WTC11 (cell line): ENCODE measurements at regions not wholly inside any gene's neighbourhood (a gene's known extent, or its start where the extent isn't known, plus 50 kb on each side); places are given as distances from the start of the nearest gene placed in this dataset.

Experiments
- ATAC-seq: fragments of 200-7000 bp; cut with Tn5 transposase; 2 replicates; pipeline ENCODE4 v1.10.0; 2021; ENCODE audit warnings: mild to moderate bottlenecking, moderate library complexity
- CTCF ChIA-PET: fragments of 300-600 bp; sonication (Branson Sonifier 250); formaldehyde crosslinking; loops from one replicate; lab custom pipeline; 2021; ENCODE audit warnings: antibody characterized with exemption; lab: Charles Lee
- POLR2A ChIA-PET: fragments of 350-600 bp; sonication (Branson Sonifier 250); formaldehyde crosslinking; loops from one replicate; lab custom pipeline; 2021; ENCODE audit warnings: antibody characterized with exemption; lab: Charles Lee
- DNase-seq: peaks from one replicate; pipeline ENCODE4 v3.0.0; 2021; ENCODE audit warnings: low spot score
- H3K27ac Mint-ChIP-seq: 2 replicates; pipeline ENCODE4 v1.8.0; 2021; ENCODE audit warnings: mixed read lengths
- H3K27me3 Mint-ChIP-seq: 2 replicates; pipeline ENCODE4 v1.8.0; 2021; ENCODE audit warnings: low read depth, mild to moderate bottlenecking, moderate library complexity, mixed read lengths
- H3K36me3 Mint-ChIP-seq: 2 replicates; pipeline ENCODE4 v1.8.0; 2021; ENCODE audit warnings: mixed read lengths
- H3K4me1 Mint-ChIP-seq: 2 replicates; pipeline ENCODE4 v1.8.0; 2022; ENCODE audit warnings: mixed read lengths
- H3K4me3 Mint-ChIP-seq: 2 replicates; pipeline ENCODE4 v1.8.0; 2021; ENCODE audit warnings: mild to moderate bottlenecking, moderate library complexity, mixed read lengths
- H3K9me3 Mint-ChIP-seq: 2 replicates; pipeline ENCODE4 v1.8.0; 2021; ENCODE audit warnings: mixed read lengths
- ELF4 ChIP-seq: sonication (generic); formaldehyde crosslinking; IDR thresholded peaks from 2 replicates; pipeline ENCODE4 v1.8.1; 2022; ENCODE audit warnings: low read depth, mild to moderate bottlenecking, moderate library complexity, missing genetic modification reagents
- HMGA2 ChIP-seq: fragments of 250-450 bp; sonication (Bioruptor Pico); IDR thresholded peaks from 2 replicates; pipeline ENCODE4 v1.4.0; 2021; ENCODE audit warnings: mild to moderate bottlenecking, moderate library complexity
- JUN ChIP-seq: sonication (generic); formaldehyde crosslinking; IDR thresholded peaks from 2 replicates; pipeline ENCODE4 v1.8.0; 2023; ENCODE audit warnings: mild to moderate bottlenecking, missing genetic modification reagents
- NR2C2 ChIP-seq: sonication (generic); formaldehyde crosslinking; IDR thresholded peaks from 2 replicates; pipeline ENCODE4 v1.8.0; 2022; ENCODE audit warnings: mild to moderate bottlenecking, missing genetic modification reagents
- PRRX2 ChIP-seq: fragments of 250-450 bp; sonication (Bioruptor Pico); IDR thresholded peaks from 2 replicates; pipeline ENCODE4 v1.8.0; 2021; ENCODE audit warnings: mild to moderate bottlenecking
- SOX15 ChIP-seq: fragments of 250-450 bp; sonication (Bioruptor Pico); IDR thresholded peaks from 2 replicates; pipeline ENCODE4 v1.9.0; 2021; ENCODE audit warnings: mild to moderate bottlenecking
- TEAD1 ChIP-seq: sonication (generic); formaldehyde crosslinking; IDR thresholded peaks from 2 replicates; pipeline ENCODE4 v1.8.0; 2022; ENCODE audit warnings: mild to moderate bottlenecking, missing genetic modification reagents
- TEAD4 ChIP-seq: sonication (generic); formaldehyde crosslinking; IDR thresholded peaks from 2 replicates; pipeline ENCODE4 v1.8.0; 2022; ENCODE audit warnings: mild to moderate bottlenecking, missing genetic modification reagents
- TF ChIP-seq, protein P1 (sequence below): fragments of 250-450 bp; sonication (Bioruptor Pico); IDR thresholded peaks from 2 replicates; pipeline ENCODE4 v1.9.0; 2021; ENCODE audit warnings: mild to moderate bottlenecking
- TF ChIP-seq, protein P2 (sequence below): sonication (generic); formaldehyde crosslinking; IDR thresholded peaks from 2 replicates; pipeline ENCODE4 v1.8.1; 2023; ENCODE audit warnings: mild to moderate bottlenecking, missing genetic modification reagents
- TF ChIP-seq, protein P3 (sequence below): sonication (generic); formaldehyde crosslinking; IDR thresholded peaks from 2 replicates; pipeline ENCODE4 v1.8.1; 2022; ENCODE audit warnings: mild to moderate bottlenecking, missing genetic modification reagents, moderate library complexity, borderline replicate concordance
- TF ChIP-seq, protein P4 (sequence below): fragments of 250-450 bp; sonication (Bioruptor Pico); conservative IDR thresholded peaks from 2 replicates; pipeline ENCODE4 v1.9.0; 2021; ENCODE audit warnings: mild to moderate bottlenecking
- TF ChIP-seq, protein P5 (sequence below): sonication (generic); formaldehyde crosslinking; IDR thresholded peaks from 2 replicates; pipeline ENCODE4 v1.8.1; 2023; ENCODE audit warnings: mild to moderate bottlenecking, missing genetic modification reagents
- TF ChIP-seq, protein P6 (sequence below): sonication (generic); formaldehyde crosslinking; IDR thresholded peaks from 2 replicates; pipeline ENCODE4 v1.8.1; 2022; ENCODE audit warnings: low read depth, mild to moderate bottlenecking, moderate library complexity, missing genetic modification reagents, borderline replicate concordance
- TF ChIP-seq, protein P7 (sequence below): sonication (generic); formaldehyde crosslinking; IDR thresholded peaks from 2 replicates; pipeline ENCODE4 v1.8.0; 2023; ENCODE audit warnings: mild to moderate bottlenecking, missing genetic modification reagents
- TF ChIP-seq, protein P8 (sequence below): fragments of 250-450 bp; sonication (Bioruptor Pico); IDR thresholded peaks from 2 replicates; pipeline ENCODE4 v1.9.0; 2021; ENCODE audit warnings: mild to moderate bottlenecking

DNA sequence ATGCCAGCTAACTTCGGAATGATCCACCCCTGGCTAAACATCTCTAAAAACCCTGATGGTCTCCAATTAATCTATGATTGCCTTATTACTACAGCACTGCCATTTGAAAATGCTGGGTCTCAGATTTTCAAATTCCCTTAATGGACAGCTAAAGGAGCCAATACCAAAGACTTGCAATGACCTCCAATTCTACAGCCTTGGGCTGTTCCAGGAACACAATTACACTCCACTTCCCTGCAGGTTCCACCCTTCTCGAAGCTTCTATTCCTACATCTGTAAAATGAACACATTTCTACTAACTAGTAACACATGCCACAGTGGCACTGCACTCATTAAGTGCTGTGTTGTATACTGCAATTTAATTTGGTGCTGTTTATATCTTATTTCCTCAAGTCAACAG lies 85.7 kb upstream of the AK4 start (continued):
- no peak for TF ChIP-seq SOX15 (CRISPR knock-in tag)
- TF ChIP-seq, protein P1, sequence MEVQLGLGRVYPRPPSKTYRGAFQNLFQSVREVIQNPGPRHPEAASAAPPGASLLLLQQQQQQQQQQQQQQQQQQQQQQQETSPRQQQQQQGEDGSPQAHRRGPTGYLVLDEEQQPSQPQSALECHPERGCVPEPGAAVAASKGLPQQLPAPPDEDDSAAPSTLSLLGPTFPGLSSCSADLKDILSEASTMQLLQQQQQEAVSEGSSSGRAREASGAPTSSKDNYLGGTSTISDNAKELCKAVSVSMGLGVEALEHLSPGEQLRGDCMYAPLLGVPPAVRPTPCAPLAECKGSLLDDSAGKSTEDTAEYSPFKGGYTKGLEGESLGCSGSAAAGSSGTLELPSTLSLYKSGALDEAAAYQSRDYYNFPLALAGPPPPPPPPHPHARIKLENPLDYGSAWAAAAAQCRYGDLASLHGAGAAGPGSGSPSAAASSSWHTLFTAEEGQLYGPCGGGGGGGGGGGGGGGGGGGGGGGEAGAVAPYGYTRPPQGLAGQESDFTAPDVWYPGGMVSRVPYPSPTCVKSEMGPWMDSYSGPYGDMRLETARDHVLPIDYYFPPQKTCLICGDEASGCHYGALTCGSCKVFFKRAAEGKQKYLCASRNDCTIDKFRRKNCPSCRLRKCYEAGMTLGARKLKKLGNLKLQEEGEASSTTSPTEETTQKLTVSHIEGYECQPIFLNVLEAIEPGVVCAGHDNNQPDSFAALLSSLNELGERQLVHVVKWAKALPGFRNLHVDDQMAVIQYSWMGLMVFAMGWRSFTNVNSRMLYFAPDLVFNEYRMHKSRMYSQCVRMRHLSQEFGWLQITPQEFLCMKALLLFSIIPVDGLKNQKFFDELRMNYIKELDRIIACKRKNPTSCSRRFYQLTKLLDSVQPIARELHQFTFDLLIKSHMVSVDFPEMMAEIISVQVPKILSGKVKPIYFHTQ (CRISPR knock-in tag), result no peak
- no peak for TF ChIP-seq HMGA2 (CRISPR knock-in tag)
- TF ChIP-seq, protein P2, sequence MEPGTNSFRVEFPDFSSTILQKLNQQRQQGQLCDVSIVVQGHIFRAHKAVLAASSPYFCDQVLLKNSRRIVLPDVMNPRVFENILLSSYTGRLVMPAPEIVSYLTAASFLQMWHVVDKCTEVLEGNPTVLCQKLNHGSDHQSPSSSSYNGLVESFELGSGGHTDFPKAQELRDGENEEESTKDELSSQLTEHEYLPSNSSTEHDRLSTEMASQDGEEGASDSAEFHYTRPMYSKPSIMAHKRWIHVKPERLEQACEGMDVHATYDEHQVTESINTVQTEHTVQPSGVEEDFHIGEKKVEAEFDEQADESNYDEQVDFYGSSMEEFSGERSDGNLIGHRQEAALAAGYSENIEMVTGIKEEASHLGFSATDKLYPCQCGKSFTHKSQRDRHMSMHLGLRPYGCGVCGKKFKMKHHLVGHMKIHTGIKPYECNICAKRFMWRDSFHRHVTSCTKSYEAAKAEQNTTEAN, result no peak
- TF ChIP-seq, protein P3, sequence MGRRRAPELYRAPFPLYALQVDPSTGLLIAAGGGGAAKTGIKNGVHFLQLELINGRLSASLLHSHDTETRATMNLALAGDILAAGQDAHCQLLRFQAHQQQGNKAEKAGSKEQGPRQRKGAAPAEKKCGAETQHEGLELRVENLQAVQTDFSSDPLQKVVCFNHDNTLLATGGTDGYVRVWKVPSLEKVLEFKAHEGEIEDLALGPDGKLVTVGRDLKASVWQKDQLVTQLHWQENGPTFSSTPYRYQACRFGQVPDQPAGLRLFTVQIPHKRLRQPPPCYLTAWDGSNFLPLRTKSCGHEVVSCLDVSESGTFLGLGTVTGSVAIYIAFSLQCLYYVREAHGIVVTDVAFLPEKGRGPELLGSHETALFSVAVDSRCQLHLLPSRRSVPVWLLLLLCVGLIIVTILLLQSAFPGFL (CRISPR knock-in tag), result no peak
- TF ChIP-seq, protein P4, sequence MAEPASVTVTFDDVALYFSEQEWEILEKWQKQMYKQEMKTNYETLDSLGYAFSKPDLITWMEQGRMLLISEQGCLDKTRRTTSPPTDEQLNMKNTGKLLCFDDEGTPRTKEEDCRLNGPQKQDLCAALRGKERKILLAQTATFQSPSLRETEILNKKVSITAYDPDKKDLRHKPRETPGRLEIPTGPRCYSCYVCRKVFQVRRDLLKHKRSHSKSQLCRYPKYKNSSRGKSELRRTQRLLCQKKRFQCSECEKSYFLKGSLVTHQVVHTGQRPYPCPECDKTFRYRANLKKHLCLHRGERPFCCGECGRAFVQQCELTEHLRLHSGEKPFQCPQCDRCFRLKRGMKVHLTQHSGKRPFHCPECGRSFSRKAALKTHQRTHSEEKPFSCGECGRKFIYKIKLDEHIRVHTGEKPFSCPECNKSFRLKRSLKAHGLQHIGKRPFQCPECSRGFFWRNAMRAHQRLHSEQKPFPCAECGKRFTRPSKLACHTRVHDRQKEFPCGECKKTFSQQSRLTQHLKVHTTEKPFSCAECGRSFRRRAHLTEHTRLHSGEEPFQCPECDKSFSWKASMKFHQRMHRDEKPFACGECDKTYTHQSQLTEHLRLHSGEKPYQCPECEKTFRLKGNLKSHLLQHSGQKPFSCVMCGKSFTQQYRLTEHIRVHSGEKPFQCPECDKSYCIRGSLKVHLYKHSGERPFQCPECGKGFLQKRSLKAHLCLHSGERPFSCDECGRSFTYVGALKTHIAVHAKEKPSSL (CRISPR knock-in tag), result no peak

DNA sequence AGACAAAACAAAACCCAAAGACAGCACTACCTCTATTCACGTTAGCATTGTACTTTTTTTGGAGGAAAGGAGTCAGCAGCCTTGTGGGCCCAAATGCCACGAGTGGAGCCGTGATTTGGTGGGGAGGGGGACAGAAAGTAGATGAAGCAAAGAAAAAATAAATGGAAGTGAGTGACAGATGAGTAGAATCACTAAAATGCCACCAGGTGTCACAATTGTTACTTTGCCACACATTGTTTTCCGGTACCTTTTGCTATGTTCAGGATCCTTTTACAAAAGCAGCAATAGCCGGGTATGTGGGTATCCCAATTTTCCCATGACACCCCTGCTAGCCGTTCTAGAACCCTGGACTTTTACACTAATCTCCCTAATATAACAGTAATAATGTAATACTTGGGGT lies 85.0 kb upstream of the AK4 start:
- TF ChIP-seq ELF4 (CRISPR knock-in tag), result no peak
- TF ChIP-seq, protein P5, sequence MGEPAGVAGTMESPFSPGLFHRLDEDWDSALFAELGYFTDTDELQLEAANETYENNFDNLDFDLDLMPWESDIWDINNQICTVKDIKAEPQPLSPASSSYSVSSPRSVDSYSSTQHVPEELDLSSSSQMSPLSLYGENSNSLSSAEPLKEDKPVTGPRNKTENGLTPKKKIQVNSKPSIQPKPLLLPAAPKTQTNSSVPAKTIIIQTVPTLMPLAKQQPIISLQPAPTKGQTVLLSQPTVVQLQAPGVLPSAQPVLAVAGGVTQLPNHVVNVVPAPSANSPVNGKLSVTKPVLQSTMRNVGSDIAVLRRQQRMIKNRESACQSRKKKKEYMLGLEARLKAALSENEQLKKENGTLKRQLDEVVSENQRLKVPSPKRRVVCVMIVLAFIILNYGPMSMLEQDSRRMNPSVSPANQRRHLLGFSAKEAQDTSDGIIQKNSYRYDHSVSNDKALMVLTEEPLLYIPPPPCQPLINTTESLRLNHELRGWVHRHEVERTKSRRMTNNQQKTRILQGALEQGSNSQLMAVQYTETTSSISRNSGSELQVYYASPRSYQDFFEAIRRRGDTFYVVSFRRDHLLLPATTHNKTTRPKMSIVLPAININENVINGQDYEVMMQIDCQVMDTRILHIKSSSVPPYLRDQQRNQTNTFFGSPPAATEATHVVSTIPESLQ, result no peak
- TF ChIP-seq TEAD1 (CRISPR knock-in tag), result no peak
- TF ChIP-seq TEAD4 (CRISPR knock-in tag), result no peak
- TF ChIP-seq NR2C2 (CRISPR knock-in tag), result no peak
- TF ChIP-seq PRRX2, result no peak
- TF ChIP-seq JUN (CRISPR knock-in tag), result no peak
- TF ChIP-seq, protein P6, sequence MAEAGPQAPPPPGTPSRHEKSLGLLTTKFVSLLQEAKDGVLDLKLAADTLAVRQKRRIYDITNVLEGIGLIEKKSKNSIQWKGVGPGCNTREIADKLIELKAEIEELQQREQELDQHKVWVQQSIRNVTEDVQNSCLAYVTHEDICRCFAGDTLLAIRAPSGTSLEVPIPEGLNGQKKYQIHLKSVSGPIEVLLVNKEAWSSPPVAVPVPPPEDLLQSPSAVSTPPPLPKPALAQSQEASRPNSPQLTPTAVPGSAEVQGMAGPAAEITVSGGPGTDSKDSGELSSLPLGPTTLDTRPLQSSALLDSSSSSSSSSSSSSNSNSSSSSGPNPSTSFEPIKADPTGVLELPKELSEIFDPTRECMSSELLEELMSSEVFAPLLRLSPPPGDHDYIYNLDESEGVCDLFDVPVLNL (CRISPR knock-in tag), result no peak
- TF ChIP-seq, protein P7, sequence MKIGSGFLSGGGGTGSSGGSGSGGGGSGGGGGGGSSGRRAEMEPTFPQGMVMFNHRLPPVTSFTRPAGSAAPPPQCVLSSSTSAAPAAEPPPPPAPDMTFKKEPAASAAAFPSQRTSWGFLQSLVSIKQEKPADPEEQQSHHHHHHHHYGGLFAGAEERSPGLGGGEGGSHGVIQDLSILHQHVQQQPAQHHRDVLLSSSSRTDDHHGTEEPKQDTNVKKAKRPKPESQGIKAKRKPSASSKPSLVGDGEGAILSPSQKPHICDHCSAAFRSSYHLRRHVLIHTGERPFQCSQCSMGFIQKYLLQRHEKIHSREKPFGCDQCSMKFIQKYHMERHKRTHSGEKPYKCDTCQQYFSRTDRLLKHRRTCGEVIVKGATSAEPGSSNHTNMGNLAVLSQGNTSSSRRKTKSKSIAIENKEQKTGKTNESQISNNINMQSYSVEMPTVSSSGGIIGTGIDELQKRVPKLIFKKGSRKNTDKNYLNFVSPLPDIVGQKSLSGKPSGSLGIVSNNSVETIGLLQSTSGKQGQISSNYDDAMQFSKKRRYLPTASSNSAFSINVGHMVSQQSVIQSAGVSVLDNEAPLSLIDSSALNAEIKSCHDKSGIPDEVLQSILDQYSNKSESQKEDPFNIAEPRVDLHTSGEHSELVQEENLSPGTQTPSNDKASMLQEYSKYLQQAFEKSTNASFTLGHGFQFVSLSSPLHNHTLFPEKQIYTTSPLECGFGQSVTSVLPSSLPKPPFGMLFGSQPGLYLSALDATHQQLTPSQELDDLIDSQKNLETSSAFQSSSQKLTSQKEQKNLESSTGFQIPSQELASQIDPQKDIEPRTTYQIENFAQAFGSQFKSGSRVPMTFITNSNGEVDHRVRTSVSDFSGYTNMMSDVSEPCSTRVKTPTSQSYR (CRISPR knock-in tag), result no peak
- TF ChIP-seq, protein P8, sequence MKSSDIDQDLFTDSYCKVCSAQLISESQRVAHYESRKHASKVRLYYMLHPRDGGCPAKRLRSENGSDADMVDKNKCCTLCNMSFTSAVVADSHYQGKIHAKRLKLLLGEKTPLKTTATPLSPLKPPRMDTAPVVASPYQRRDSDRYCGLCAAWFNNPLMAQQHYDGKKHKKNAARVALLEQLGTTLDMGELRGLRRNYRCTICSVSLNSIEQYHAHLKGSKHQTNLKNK (CRISPR knock-in tag), result no peak
- Mint-ChIP-seq H3K27me3 (no peaks in the 10 kb centered on the region), H3K27ac (no peak overlapping the region), H3K4me1 (peaks cover 43% of the 10 kb centered on the region), H3K36me3 (peaks cover 13% of the 10 kb centered on the region), H3K9me3 (no peaks in the 10 kb centered on the region), H3K4me3 (no peak overlapping the region)
- ChIA-PET POLR2A (interaction anchor here (0.6 kb wide), 1 partner anchor 429 kb away, joined by 4 read pairs; no protein-coding TSS in a partner anchor), CTCF (interaction anchor here (0.7 to 1.8 kb wide), 4 partner anchors 12 to 625 kb away, joined by 3 to 6 read pairs (median 4); no protein-coding TSS in a partner anchor)
- no peak for DNase-seq
- no peak for ATAC-seq
